Esophagus squamous epithelium (tissue), 4 donors: ENCODE measurements at regions not wholly inside any gene's neighbourhood (a gene's known extent, or its start where the extent isn't known, plus 50 kb on each side); places are given as distances from the start of the nearest gene placed in this dataset.

Experiments
- POLR2A ChIP-seq, 4 donors: fragments of 450-650 bp; IDR thresholded peaks; one replicate each; pipeline ENCODE4 v1.6.1; 2017; ENCODE audit warnings: antibody characterized with exemption in 4 of 4, mild to moderate bottlenecking in 4 of 4, moderate library complexity in 3 of 4
- TF ChIP-seq, protein P1 (sequence below), 6 experiments: fragments of 450-650 bp in 4 of 6; fragments of 200-600 bp in 2 of 6; sonication (generic) in 2 of 6; IDR thresholded peaks; one replicate each; pipeline ENCODE4 v1.5.1; 2016 to 2019; ENCODE audit warnings: antibody characterized with exemption in 6 of 6, mild to moderate bottlenecking in 4 of 6, moderate library complexity in 4 of 6

DNA sequence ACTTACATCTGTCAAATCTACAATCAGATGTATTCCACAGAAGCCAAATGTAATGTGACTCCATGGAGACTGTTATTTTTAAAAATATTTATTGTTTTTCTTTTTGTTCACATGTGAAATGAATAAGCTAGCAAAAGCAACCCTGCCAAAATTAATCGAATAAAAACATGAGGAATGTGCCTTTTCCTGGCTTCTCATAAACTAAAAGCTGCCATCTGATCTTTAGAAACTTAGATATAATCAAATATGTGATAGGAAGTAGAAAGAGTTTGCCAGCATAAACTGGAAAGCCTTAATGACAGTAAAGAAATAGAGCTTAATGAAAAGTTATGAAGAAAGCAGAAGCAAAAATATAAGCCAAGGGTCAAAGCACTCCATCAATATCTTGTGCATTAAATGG, 1724.7 kb upstream of the WWC1 start:
- TF ChIP-seq, protein P1, sequence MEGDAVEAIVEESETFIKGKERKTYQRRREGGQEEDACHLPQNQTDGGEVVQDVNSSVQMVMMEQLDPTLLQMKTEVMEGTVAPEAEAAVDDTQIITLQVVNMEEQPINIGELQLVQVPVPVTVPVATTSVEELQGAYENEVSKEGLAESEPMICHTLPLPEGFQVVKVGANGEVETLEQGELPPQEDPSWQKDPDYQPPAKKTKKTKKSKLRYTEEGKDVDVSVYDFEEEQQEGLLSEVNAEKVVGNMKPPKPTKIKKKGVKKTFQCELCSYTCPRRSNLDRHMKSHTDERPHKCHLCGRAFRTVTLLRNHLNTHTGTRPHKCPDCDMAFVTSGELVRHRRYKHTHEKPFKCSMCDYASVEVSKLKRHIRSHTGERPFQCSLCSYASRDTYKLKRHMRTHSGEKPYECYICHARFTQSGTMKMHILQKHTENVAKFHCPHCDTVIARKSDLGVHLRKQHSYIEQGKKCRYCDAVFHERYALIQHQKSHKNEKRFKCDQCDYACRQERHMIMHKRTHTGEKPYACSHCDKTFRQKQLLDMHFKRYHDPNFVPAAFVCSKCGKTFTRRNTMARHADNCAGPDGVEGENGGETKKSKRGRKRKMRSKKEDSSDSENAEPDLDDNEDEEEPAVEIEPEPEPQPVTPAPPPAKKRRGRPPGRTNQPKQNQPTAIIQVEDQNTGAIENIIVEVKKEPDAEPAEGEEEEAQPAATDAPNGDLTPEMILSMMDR (IDR thresholded peaks at IDR 0.05), result no peak
- no peak for TF ChIP-seq POLR2A (IDR thresholded peaks at IDR 0.05)
